Middle frontal gyrus (tissue), 1 donor: ENCODE measurements at regions not wholly inside any gene's neighbourhood (a gene's known extent, or its start where the extent isn't known, plus 50 kb on each side); places are given as distances from the start of the nearest gene placed in this dataset.

Experiments used
- DNase-seq: peaks from one replicate; pipeline ENCODE4 v3.0.0-alpha.2; 2015; ENCODE audit warnings: low spot score; ENCODE audit errors: extremely low spot score

DNA sequence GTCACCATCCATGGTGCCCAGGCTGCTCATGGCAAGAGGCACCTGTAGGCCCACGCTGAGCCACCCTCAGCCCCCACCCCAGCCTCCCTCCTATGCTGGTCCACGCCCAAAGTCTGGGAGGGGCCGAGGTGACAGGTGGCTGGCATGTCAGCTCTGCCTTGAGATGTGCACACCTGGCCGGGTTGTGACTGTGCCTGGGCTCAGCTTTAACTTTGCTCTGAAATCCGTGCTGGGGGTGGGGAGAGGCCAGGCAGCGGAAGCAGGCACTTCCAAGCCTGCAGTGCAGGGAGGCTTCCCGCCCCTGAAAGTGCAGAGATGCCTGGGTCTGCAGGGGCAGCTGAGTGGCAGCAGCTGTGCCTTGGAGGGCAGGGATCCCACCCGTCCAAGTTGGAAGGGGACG lies 1124.8 kb downstream of the SI start:
- DNase-seq: no peak

DNA sequence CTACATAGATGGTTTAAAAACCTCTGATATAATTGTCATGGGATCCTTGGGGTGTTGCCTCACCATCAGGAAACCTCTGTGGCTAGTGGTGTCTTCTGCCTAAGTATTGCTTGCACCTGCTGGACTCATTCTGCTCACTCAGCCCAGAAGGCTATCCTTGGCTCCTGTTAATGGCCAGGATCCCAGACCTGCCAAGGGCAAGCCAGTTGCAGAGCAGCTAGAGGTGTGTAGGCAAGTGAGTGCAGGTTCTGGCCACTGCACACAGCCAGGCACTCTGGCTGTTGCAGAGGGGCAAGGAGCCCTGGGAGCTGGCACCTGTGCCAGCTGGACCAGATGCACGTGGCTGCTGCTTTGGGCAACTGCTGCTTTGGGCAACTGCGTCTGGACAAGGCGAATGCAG lies 1125.8 kb downstream of the SI start:
- DNase-seq: no peak

GRCh38 chr3:163951397-163951987 lies 1126.8 kb downstream of the SI start:
- no peak for DNase-seq

- DNase-seq: no peak
Measured at GRCh38 chr3:163946785-163947184, 1131.5 kb downstream of the SI start.

DNA sequence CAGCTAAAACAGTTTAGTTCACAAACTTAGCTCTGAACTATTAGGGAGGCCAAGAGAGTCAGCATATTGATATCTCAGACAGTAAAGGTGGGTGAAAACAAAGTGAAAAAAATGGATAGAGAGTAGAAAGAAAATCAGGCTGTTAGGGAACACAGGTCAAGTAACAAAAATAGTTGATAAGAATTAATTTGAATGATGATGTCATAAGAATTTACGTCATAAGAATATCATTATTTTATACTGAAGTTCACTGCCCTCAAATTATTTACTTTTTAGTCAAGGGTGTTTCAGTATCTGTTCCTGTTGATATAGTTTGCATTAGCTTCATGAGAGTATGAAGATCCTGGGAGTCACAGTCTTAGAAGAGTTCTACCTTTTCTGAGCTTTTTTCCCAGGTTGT lies 1134.6 kb downstream of the SI start:
- no peak for DNase-seq

- DNase-seq: no peak
Measured at GRCh38 chr3:163939926-163940325, 1138.4 kb downstream of the SI start.

DNA sequence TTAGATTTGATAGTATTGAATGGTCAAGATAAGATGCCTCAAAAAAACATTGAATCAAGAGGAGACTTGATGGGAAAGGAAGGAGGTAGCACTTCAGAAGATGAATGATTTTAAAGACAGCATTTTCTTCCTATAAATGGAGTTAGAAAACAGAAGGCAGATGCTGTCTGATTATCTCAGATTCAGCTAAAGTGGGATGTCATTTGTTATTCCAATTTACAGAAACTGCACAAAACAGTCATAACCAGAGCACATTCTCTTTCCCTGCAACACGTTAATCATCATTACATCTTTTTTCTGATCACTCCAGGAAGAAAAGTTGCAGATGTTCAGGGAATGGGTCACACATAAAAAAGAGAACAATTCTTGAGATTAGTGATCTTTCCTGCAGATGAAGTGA lies 1141.8 kb downstream of the SI start:
- no peak for DNase-seq

DNA sequence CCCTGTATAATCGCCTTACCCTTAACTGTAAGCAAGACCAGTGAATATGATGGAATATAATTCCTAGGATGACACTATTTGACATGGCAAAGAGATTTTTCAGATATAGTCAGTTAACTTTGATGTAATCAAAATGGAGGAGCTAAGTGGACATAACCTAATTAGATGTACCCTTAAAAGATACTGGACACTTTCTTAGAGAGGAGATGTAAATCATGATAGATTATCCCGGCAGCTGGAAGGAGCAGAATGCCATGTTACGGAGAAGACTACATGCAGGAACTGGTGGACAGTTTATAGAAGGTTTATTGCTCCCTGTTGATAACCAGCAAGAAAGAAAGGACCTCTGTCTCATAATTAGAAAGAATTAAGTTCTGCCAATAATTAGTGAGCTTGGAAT lies 1142.9 kb downstream of the SI start:
- no peak for DNase-seq

- DNase-seq: no peak
Measured at GRCh38 chr3:163929069-163929652, 1149.1 kb downstream of the SI start.

- no peak for DNase-seq
Measured at GRCh38 chr3:163927521-163927920, 1150.8 kb downstream of the SI start.

DNA sequence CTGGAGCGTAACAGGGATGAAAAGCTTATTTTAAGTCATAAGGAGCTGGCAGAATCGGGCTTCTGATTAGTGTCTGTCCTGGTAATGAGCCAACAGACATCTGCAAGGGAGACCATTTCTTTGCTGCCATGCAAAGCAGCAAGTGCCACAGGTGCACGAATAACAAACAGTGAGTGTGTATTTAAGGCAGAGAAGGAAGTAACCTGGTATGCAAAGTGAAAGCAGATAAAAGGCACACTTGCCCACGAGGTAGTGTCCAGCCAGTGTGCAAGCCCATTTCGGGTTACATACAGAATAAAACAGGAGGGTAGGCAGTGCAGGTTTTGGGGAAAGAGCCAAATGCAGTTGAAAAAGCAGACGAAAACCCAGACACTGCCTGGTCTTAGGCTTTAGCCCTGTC lies 1153.7 kb downstream of the SI start:
- no peak for DNase-seq

- no peak for DNase-seq
Measured at GRCh38 chr3:163919154-163919553, 1159.1 kb downstream of the SI start.

DNA sequence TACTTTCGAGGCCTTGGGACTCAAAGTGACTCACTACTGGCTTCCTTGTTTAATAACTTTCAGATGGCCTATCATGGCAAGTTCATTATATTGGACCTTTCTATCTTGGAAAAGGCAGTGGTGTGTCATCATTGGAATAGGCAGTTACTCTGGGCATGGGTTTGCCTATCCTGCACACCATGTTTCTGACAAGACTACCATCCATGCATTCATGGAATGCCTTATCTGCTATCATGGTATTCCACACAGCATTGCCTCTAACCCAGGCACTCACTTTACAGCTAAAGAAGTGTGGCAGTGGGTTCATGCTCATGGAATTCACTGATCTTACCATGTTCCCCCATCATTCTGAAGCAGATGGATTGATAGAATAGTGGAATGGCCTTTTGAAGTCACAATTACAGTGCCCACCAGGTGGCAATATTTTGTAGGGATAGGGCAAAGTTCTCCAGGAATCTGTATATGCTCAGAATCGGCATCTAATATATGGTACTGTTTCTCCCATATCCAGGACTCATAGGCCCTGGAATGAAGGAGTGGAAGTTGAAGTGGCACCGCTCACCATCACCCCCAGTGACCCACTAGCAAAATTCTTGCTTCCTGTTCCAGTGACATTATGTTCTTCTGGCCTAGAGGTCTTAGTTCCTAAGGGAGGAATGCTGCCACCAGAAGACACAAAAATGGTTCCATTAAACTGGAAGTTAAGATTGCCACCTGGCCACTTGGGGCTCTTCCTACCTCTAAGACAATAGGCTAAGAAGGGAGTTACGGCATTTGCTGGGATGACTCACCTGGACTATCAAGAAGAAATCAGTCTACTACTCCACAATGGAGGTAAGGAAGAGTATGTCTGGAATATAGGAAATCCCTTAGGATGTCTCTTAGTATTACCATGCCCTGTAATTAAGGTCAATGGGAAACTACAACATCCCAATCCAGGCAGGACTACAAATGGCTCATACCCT lies 1161.4 kb downstream of the SI start:
- no peak for DNase-seq

DNA sequence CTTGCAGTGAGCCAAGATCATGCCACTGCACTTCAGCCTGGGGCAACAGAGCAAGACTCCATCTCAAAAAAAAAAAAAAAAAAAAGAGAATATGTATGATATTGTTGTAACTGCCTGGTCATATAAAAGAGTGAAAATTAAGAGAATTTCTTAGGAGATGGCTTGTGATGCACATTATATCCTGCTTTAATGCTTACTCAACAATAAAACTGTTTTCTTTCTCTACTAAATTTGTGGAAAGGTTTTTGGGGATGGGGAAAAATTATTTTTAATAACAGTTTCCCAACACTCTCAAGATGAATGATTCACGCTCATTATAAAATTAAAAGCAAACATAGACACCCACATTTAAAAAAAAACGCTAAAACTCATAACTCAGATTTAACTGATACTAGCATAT lies 1163.0 kb downstream of the SI start:
- DNase-seq: no peak

GRCh38 chr3:163914567-163914966 lies 1163.7 kb downstream of the SI start:
- DNase-seq: no peak

DNA sequence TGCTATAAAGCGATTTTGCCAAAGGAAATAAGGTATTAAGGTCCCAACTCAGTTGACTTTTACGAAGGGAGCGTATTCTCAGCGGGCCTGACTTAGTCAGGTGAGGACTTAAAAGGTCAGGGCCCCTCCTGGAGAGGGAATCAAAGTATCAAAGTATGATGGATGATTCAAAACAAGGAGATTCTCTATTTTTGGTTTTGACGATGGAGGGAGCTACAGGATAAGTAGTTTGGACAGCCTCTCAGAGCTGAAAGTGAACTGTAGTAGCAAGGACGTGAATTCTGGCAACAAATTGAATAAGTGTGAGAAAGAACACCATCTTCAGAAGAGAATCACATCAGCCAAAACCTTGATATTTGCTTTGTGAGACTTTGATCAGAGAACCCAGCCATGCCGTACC lies 1186.5 kb downstream of the SI start:
- no peak for DNase-seq

DNA sequence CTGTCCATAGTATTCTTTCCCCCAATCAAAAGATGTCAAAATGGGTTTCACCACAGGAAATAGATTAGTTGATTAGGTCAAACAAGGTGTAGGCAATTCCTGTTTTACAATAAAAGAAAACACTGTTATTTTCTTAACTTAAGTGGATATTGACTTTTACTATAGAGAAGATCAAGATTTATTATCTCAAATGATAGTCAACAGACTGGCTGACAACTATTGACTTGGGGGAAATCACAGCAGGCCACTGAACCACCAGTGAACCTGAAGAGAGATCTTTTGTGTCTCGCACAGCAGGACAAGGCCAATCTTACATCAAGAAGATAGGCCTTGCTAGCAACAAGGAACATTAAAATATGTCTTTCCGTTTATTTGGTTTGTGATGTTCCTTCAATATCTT lies 1187.6 kb downstream of the SI start:
- DNase-seq: no peak

- no peak for DNase-seq
Measured at GRCh38 chr3:163879172-163879571, 1199.1 kb downstream of the SI start.

DNA sequence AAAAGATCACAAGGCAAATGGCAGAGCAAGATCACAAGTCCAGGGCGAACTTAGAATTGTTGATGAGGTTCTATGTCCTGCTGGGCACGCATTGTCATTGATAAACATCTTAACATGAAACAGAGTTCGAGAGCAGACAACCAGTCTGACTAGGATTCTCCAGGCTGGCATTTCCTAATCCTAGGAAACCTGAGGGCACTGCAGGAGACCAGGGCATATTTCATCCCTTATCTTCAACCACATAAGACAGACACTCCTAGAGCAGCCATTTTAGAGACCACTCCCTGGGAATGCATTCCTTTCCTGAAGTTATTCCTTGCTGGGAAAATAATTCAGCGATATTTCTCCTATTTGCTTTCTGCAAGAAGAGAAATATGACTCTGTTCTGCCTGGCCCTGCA lies 1199.9 kb downstream of the SI start:
- no peak for DNase-seq

- no peak for DNase-seq
Measured at GRCh38 chr3:163877805-163878204, 1200.5 kb downstream of the SI start.

GRCh38 chr3:163863146-163863545 lies 1215.2 kb downstream of the SI start:
- DNase-seq: no peak

- DNase-seq: no peak
Measured at GRCh38 chr3:163852233-163852632, 1226.1 kb downstream of the SI start.

DNA sequence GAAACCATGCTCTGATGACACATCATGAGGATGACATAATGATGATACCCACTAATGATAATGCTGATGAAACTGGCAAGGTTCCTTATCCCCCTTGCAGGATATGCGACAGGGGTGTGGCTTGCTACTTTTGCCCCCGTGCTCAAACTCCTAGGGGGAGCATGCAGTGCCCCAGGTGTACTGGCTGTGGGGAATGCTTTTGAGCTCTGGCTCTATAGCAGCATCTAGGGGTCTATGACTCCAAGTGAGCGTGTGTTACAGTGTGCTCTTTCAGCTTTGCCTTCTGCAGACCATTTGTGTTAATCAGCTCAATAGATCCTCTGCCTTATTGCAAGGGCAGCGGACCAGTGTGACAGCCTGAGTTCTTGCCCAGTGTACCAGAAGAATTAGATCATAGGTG lies 1239.5 kb downstream of the SI start:
- no peak for DNase-seq
